ENCODE measurements at regions not wholly inside any gene's neighbourhood (a gene's known extent, or its start where the extent isn't known, plus 50 kb on each side); places are given as distances from the start of the nearest gene placed in this dataset.

- H3K4me3 ChIP-seq (replicated peaks; ENCODE audit: low read depth, low read length) = no peak overlapping the region
- no peak for TF ChIP-seq CTCF (IDR thresholded peaks at IDR 0.05; ENCODE audit: low read length, missing control alignments)
- DNase-seq (ENCODE audit: low read depth) = no peak
Observed at GRCh38 chr2:13201924-13202323, 485.2 kb downstream of the TRIB2 start.

GRCh38 chr2:13212115-13212514 lies 495.4 kb downstream of the TRIB2 start:
- no peak overlapping the region for H3K4me3 ChIP-seq (replicated peaks; ENCODE audit: low read depth, low read length)
- no peak for TF ChIP-seq CTCF (IDR thresholded peaks at IDR 0.05; ENCODE audit: low read length, missing control alignments)
- no peak for DNase-seq (ENCODE audit: low read depth)

- no peak for TF ChIP-seq CTCF (IDR thresholded peaks at IDR 0.05; ENCODE audit: low read length, missing control alignments)
- no peak overlapping the region for H3K4me3 ChIP-seq (replicated peaks; ENCODE audit: low read depth, low read length)
- no peak for DNase-seq (ENCODE audit: low read depth)
Observed at GRCh38 chr2:13218205-13218604, 501.5 kb downstream of the TRIB2 start.

- no peak for TF ChIP-seq CTCF (IDR thresholded peaks at IDR 0.05; ENCODE audit: low read length, missing control alignments)
- no peak overlapping the region for H3K4me3 ChIP-seq (replicated peaks; ENCODE audit: low read depth, low read length)
- no peak for DNase-seq (ENCODE audit: low read depth)
Observed at GRCh38 chr2:13227578-13227977, 510.8 kb downstream of the TRIB2 start.

- DNase-seq (ENCODE audit: low read depth) = no peak
- no peak for TF ChIP-seq CTCF (IDR thresholded peaks at IDR 0.05; ENCODE audit: low read length, missing control alignments)
- H3K4me3 ChIP-seq (replicated peaks; ENCODE audit: low read depth, low read length) = no peak overlapping the region
Observed at GRCh38 chr2:13230221-13230620, 513.5 kb downstream of the TRIB2 start.

GRCh38 chr2:13240061-13240460 lies 523.3 kb downstream of the TRIB2 start:
- H3K4me3 ChIP-seq (replicated peaks; ENCODE audit: low read depth, low read length) = no peak overlapping the region
- no peak for DNase-seq (ENCODE audit: low read depth)
- no peak for TF ChIP-seq CTCF (IDR thresholded peaks at IDR 0.05; ENCODE audit: low read length, missing control alignments)

- H3K4me3 ChIP-seq (replicated peaks; ENCODE audit: low read depth, low read length) = no peak overlapping the region
- no peak for TF ChIP-seq CTCF (IDR thresholded peaks at IDR 0.05; ENCODE audit: low read length, missing control alignments)
- no peak for DNase-seq (ENCODE audit: low read depth)
Observed at GRCh38 chr2:13240789-13241487, 524.2 kb downstream of the TRIB2 start.
